IMR-90 (cell line): ENCODE measurements at regions not wholly inside any gene's neighbourhood (a gene's known extent, or its start where the extent isn't known, plus 50 kb on each side); places are given as distances from the start of the nearest gene placed in this dataset.

Experiments
- ATAC-seq: fragments of 200-7000 bp; cut with Tn5 transposase; 2 replicates; pipeline ENCODE4 v1.9.1; 2020; ENCODE audit warnings: low read depth, mild to moderate bottlenecking, moderate library complexity
- BruUV-seq: library from RNA; stranded (reverse); fragments of 400-500 nt; replicated peaks from 2 replicates; lab custom pipeline; 2021; lab: Mats Ljungman, UMichigan
- CTCF ChIA-PET: fragments of 300-600 bp; formaldehyde crosslinking; extraction: SDS; loops from one replicate; lab custom pipeline; 2021; ENCODE audit warnings: antibody characterized with exemption; lab: Yijun Ruan, JAX
- POLR2A ChIA-PET: fragments of 300-600 bp; sonication (Branson Sonifier 250); formaldehyde crosslinking; loops from one replicate; lab custom pipeline; 2022; ENCODE audit warnings: antibody characterized with exemption; ENCODE audit not compliant: unreplicated experiment; lab: Charles Lee
- DNase-seq: peaks from one replicate; pipeline ENCODE4 v3.0.0; 2013
- H2AFZ ChIP-seq: replicated peaks from 2 replicates; pipeline ENCODE3; 2013; ENCODE audit warnings: low read length, mild to moderate bottlenecking; ENCODE audit not compliant: poor library complexity
- H2AK5ac ChIP-seq: 2 replicates; pipeline ENCODE4 v1.6.1; 2013; ENCODE audit warnings: low read depth, low read length, inconsistent platforms
- H2AK9ac ChIP-seq: replicated peaks from 2 replicates; pipeline ENCODE3; 2013; ENCODE audit warnings: mild to moderate bottlenecking, low read depth, low read length, moderate library complexity; ENCODE audit not compliant: poor library complexity
- H2BK120ac ChIP-seq: 2 replicates; pipeline ENCODE4 v1.6.1; 2013; ENCODE audit warnings: low read depth, low read length, inconsistent platforms
- H2BK15ac ChIP-seq: 3 replicates; pipeline ENCODE4 v1.6.1; 2013; ENCODE audit warnings: low read depth, low read length, inconsistent platforms
- H2BK20ac ChIP-seq: 2 replicates; pipeline ENCODE4 v1.6.1; 2013; ENCODE audit warnings: low read depth, mild to moderate bottlenecking, inconsistent platforms, low read length, moderate library complexity
- H2BK5ac ChIP-seq: 2 replicates; pipeline ENCODE4 v1.6.1; 2013; ENCODE audit warnings: mild to moderate bottlenecking, low read depth, low read length, inconsistent platforms; ENCODE audit not compliant: poor library complexity, severe bottlenecking
- H3K14ac ChIP-seq: replicated peaks from 2 replicates; pipeline ENCODE4 v1.6.1; 2013; ENCODE audit warnings: low read depth, low read length, inconsistent platforms
- H3K18ac ChIP-seq: 2 replicates; pipeline ENCODE4 v1.6.1; 2013; ENCODE audit warnings: low read depth, low read length, control low read depth
- H3K23ac ChIP-seq: 2 replicates; pipeline ENCODE4 v1.6.1; 2013; ENCODE audit warnings: low read depth, low read length, inconsistent platforms
- H3K27ac ChIP-seq: 2 replicates; pipeline ENCODE4 v1.5.1; 2013; ENCODE audit warnings: mild to moderate bottlenecking, control low read depth, low read length; ENCODE audit not compliant: insufficient read depth
- H3K27me3 ChIP-seq: 2 replicates; pipeline ENCODE4 v1.6.1; 2013; ENCODE audit warnings: low read length; ENCODE audit not compliant: control insufficient read depth, insufficient read depth
- H3K36me3 ChIP-seq: 2 replicates; pipeline ENCODE4 v1.6.1; 2013; ENCODE audit warnings: low read length, mixed read lengths; ENCODE audit not compliant: control insufficient read depth, insufficient read depth
- H3K4ac ChIP-seq: 2 replicates; pipeline ENCODE4 v1.6.1; 2013; ENCODE audit warnings: low read depth, low read length, inconsistent platforms
- H3K4me1 ChIP-seq: 2 replicates; pipeline ENCODE4 v1.6.1; 2013; ENCODE audit warnings: low read length, mixed read lengths; ENCODE audit not compliant: control insufficient read depth, insufficient read depth
- H3K4me2 ChIP-seq: 2 replicates; pipeline ENCODE4 v1.6.1; 2013; ENCODE audit warnings: low read depth, mild to moderate bottlenecking, control low read depth, low read length, moderate library complexity
- H3K4me3 ChIP-seq: 2 replicates; pipeline ENCODE4 v1.5.1; 2013; ENCODE audit warnings: low read depth, mild to moderate bottlenecking, control low read depth, low read length, moderate library complexity; ENCODE audit not compliant: insufficient read depth
- H3K56ac ChIP-seq: 2 replicates; pipeline ENCODE4 v1.6.1; 2013; ENCODE audit warnings: low read length, inconsistent platforms; ENCODE audit not compliant: insufficient read depth; ENCODE audit errors: extremely low read depth
- H3K79me1 ChIP-seq, 2 experiments: 2 replicates each; pipeline ENCODE4 v1.6.1; 2013; ENCODE audit warnings: low read length in 2 of 2, inconsistent platforms in 1 of 2, low read depth in 1 of 2
- H3K9ac ChIP-seq: 2 replicates; pipeline ENCODE4 v1.6.1; 2013; ENCODE audit warnings: low read depth, low read length, control low read depth
- H3K9me1 ChIP-seq: 2 replicates; pipeline ENCODE4 v1.6.1; 2013; ENCODE audit warnings: low read length, inconsistent platforms; ENCODE audit not compliant: insufficient read depth
- H3K9me3 ChIP-seq: 2 replicates; pipeline ENCODE4 v1.6.1; 2013; ENCODE audit warnings: low read length; ENCODE audit not compliant: control insufficient read depth, insufficient read depth
- H4K20me1 ChIP-seq: 2 replicates; pipeline ENCODE4 v1.6.1; 2013; ENCODE audit warnings: low read length, inconsistent platforms; ENCODE audit not compliant: insufficient read depth
- H4K5ac ChIP-seq: 2 replicates; pipeline ENCODE4 v1.6.1; 2013; ENCODE audit warnings: mild to moderate bottlenecking, low read depth, low read length, control low read depth
- H4K8ac ChIP-seq, 2 experiments: 2 replicates each; pipeline ENCODE4 v1.6.1; 2013; ENCODE audit warnings: low read depth in 2 of 2, low read length in 2 of 2, control low read depth in 1 of 2, inconsistent platforms in 1 of 2
- H4K91ac ChIP-seq: 2 replicates; pipeline ENCODE4 v1.6.1; 2013; ENCODE audit warnings: low read depth, low read length, inconsistent platforms; ENCODE audit not compliant: insufficient read depth
- BHLHE40 ChIP-seq: fragments of 150-350 bp; IDR thresholded peaks from 2 replicates; pipeline ENCODE4 v1.6.1; 2016; ENCODE audit warnings: mild to moderate bottlenecking, low read depth, low read length
- CHD1 ChIP-seq: IDR thresholded peaks from 2 replicates; pipeline ENCODE4 v1.6.1; 2012; ENCODE audit warnings: low read depth, low read length, improper control_type of control experiment
- FOS ChIP-seq: fragments of 150-350 bp; IDR thresholded peaks from 2 replicates; pipeline ENCODE4 v1.6.1; 2016; ENCODE audit warnings: low read depth, low read length
- MAFK ChIP-seq: IDR thresholded peaks from 2 replicates; pipeline ENCODE4 v1.6.1; 2012; ENCODE audit warnings: low read depth, low read length, improper control_type of control experiment
- MAZ ChIP-seq: IDR thresholded peaks from 2 replicates; pipeline ENCODE4 v1.6.1; 2012; ENCODE audit warnings: low read depth, mild to moderate bottlenecking, low read length, improper control_type of control experiment, moderate library complexity, borderline replicate concordance
- MXI1 ChIP-seq: IDR thresholded peaks from 2 replicates; pipeline ENCODE4 v1.6.1; 2012; ENCODE audit warnings: low read depth, mild to moderate bottlenecking, low read length, moderate library complexity, borderline replicate concordance
- NFE2L2 ChIP-seq: fragments of 150-350 bp; IDR thresholded peaks from 2 replicates; pipeline ENCODE4 v1.6.1; 2016; ENCODE audit warnings: low read depth, mild to moderate bottlenecking, low read length
- POLR2A ChIP-seq: IDR thresholded peaks from 2 replicates; pipeline ENCODE4 v1.6.1; 2012; ENCODE audit warnings: mild to moderate bottlenecking, low read depth, low read length
- RAD21 ChIP-seq: IDR thresholded peaks from 2 replicates; pipeline ENCODE4 v1.6.1; 2012; ENCODE audit warnings: low read length, improper control_type of control experiment
- RCOR1 ChIP-seq: IDR thresholded peaks from 2 replicates; pipeline ENCODE4 v1.6.1; 2012; ENCODE audit warnings: mild to moderate bottlenecking, low read length, improper control_type of control experiment; ENCODE audit not compliant: insufficient replicate concordance
- RFX5 ChIP-seq: IDR thresholded peaks from 2 replicates; pipeline ENCODE4 v1.8.0; 2012; ENCODE audit warnings: low read depth, mild to moderate bottlenecking, low read length, moderate library complexity
- SMC3 ChIP-seq: fragments of 150-350 bp; IDR thresholded peaks from 2 replicates; pipeline ENCODE4 v1.6.1; 2016; ENCODE audit warnings: low read depth, mild to moderate bottlenecking, antibody characterized with exemption, low read length, moderate library complexity
- WGBS, 2 experiments: methylation state at CpG; one replicate each; pipeline versions ENCODE4 v1.1.5 to v1.1.7; 2013; ENCODE audit warnings: missing lambda C conversion rate in 2 of 2; ENCODE audit not compliant: insufficient read length in 1 of 2; ENCODE audit errors: extremely low coverage in 2 of 2; 5-methylcytosine and 5-hydroxymethylcytosine counted together
- dilution Hi-C: fragments of 300-500 bp; cut with HindIII; formaldehyde crosslinking; loops from one replicate; pipeline ENCODE4 v1.14.3; 2018; ENCODE audit warnings: low sequenced_read_pairs; ENCODE audit not compliant: unreplicated experiment
- in situ Hi-C: fragments of 300-500 bp; cut with MboI; formaldehyde crosslinking; loops from 3 replicates; pipeline ENCODE4 v1.14.3; 2019; ENCODE audit warnings: low sequenced_read_pairs, inconsistent platforms, mixed read lengths
- intact Hi-C: fragments of 100-400 bp; cut with micrococcal nuclease; formaldehyde crosslinking; loops from 2 replicates; pipeline ENCODE4 v1.10.0; 2022
- TF ChIP-seq, protein P1 (sequence below): fragments of 150-350 bp; IDR thresholded peaks from 2 replicates; pipeline ENCODE4 v1.6.1; 2017; ENCODE audit warnings: mild to moderate bottlenecking, antibody characterized with exemption, low read length, low read depth
- TF ChIP-seq, protein P2 (sequence below): conservative IDR thresholded peaks from 2 replicates; pipeline ENCODE4 v1.5.1; 2012; ENCODE audit warnings: mild to moderate bottlenecking, low read depth, low read length, improper control_type of control experiment

DNA sequence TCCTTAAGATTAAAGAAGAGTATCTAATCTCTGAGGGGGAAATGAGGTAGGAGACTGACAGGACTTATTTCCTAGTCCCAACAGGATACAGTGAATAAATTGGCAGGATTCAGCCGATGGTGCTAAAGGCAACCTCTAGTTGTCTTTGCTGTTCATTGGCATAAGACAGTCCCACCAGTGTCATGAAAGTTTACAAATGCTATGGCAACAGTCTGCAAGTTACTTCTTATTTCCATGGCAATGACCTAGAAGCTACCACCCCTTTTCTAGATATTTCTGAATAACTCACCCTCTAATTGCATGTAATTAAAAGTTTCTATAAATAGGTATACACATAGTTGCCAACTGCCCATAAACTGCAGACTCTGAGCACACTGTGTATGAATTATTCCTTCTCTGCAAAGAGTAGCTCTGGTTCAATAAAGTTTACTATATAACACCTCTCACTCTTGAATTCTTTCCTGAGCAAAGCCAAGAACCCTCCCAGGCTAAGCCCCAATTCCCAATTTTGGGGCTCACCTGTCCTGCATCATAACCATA, 172.7 kb upstream of the LRATD1 start:
- H2BK15ac ChIP-seq = no peak overlapping the region
- no peaks in the 10 kb centered on the region for H4K20me1 ChIP-seq
- no peak overlapping the region for H3K4ac ChIP-seq
- no peak overlapping the region for H2AK9ac ChIP-seq
- no peak overlapping the region for H3K27ac ChIP-seq
- H3K9ac ChIP-seq = no peak overlapping the region
- dilution Hi-C loops = no loop called here
- intact Hi-C loops = no loop called here
- ChIA-PET POLR2A (no interaction called here), CTCF (no interaction called here)
- H3K23ac ChIP-seq = no peak overlapping the region
- H3K9me3 ChIP-seq = no peaks in the 10 kb centered on the region
- H3K79me1 ChIP-seq = no peaks in the 10 kb centered on the region
- no peak overlapping the region for H3K18ac ChIP-seq
- H4K8ac ChIP-seq = no peak overlapping the region
- H4K5ac ChIP-seq = no peak overlapping the region
- no peak overlapping the region for H3K4me3 ChIP-seq
- H2BK20ac ChIP-seq = no peak overlapping the region
- no peak overlapping the region for H2BK120ac ChIP-seq
- H3K9me1 ChIP-seq = no peaks in the 10 kb centered on the region
- H3K4me1 ChIP-seq = no peaks in the 10 kb centered on the region
- no peak for TF ChIP-seq MAZ
- TF ChIP-seq RFX5 = no peak
- no peak for TF ChIP-seq RCOR1
- TF ChIP-seq BHLHE40 = no peak
- TF ChIP-seq NFE2L2 = no peak
- TF ChIP-seq, protein P1, sequence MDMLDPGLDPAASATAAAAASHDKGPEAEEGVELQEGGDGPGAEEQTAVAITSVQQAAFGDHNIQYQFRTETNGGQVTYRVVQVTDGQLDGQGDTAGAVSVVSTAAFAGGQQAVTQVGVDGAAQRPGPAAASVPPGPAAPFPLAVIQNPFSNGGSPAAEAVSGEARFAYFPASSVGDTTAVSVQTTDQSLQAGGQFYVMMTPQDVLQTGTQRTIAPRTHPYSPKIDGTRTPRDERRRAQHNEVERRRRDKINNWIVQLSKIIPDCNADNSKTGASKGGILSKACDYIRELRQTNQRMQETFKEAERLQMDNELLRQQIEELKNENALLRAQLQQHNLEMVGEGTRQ = no peak
- TF ChIP-seq FOS = no peak
- no peak for TF ChIP-seq MAFK
- no peak for TF ChIP-seq SMC3
- TF ChIP-seq MXI1 = no peak
- no peak for TF ChIP-seq RAD21
- TF ChIP-seq CHD1 = no peak
- TF ChIP-seq POLR2A = no peak
- TF ChIP-seq, protein P2, sequence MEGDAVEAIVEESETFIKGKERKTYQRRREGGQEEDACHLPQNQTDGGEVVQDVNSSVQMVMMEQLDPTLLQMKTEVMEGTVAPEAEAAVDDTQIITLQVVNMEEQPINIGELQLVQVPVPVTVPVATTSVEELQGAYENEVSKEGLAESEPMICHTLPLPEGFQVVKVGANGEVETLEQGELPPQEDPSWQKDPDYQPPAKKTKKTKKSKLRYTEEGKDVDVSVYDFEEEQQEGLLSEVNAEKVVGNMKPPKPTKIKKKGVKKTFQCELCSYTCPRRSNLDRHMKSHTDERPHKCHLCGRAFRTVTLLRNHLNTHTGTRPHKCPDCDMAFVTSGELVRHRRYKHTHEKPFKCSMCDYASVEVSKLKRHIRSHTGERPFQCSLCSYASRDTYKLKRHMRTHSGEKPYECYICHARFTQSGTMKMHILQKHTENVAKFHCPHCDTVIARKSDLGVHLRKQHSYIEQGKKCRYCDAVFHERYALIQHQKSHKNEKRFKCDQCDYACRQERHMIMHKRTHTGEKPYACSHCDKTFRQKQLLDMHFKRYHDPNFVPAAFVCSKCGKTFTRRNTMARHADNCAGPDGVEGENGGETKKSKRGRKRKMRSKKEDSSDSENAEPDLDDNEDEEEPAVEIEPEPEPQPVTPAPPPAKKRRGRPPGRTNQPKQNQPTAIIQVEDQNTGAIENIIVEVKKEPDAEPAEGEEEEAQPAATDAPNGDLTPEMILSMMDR = no peak
- no peaks in the 10 kb centered on the region for H3K27me3 ChIP-seq
- no peak overlapping the region; the same call in 1 of the 2 replicates for H3K56ac ChIP-seq
- in situ Hi-C loops = no loop called here
- no peak overlapping the region for H2AFZ ChIP-seq
- no peak overlapping the region for H3K14ac ChIP-seq
- H2AK5ac ChIP-seq = no peak overlapping the region
- DNase-seq (no peak), ATAC-seq (no peak)
- WGBS, 2 experiments = no CpG with 5 or more reads among the region's 1 CpG
- BruUV-seq = no TSS peak
- H3K36me3 ChIP-seq = no peaks in the 10 kb centered on the region
- no peak overlapping the region for H4K91ac ChIP-seq
- H2BK5ac ChIP-seq = no peak overlapping the region
- no peak overlapping the region for H3K4me2 ChIP-seq
